Ascending aorta (tissue), 2 donors: ENCODE measurements at regions not wholly inside any gene's neighbourhood (a gene's known extent, or its start where the extent isn't known, plus 50 kb on each side); places are given as distances from the start of the nearest gene placed in this dataset.

ENCODE experiments used
- DNase-seq, 2 donors: peaks; one replicate each; pipeline ENCODE4 v3.0.0-alpha.2; 2019; ENCODE audit warnings: low spot score in 2 of 2
- H3K27ac ChIP-seq, 2 donors: fragments of 200-600 bp; sonication (generic); one replicate each; pipeline ENCODE4 v1.5.1; 2016 to 2017; ENCODE audit warnings: mild to moderate bottlenecking in 1 of 2
- H3K27me3 ChIP-seq: fragments of 200-600 bp; sonication (generic); one replicate; pipeline ENCODE4 v1.5.1; 2017
- H3K36me3 ChIP-seq, 2 donors: fragments of 200-600 bp; sonication (generic); one replicate each; pipeline ENCODE4 v1.5.1; 2016
- H3K4me1 ChIP-seq, 2 donors: fragments of 200-600 bp; sonication (generic); one replicate each; pipeline ENCODE4 v1.5.1; 2016 to 2017; ENCODE audit warnings: mild to moderate bottlenecking in 1 of 2
- H3K4me3 ChIP-seq, 2 donors: fragments of 200-600 bp; sonication (generic); one replicate each; pipeline ENCODE4 v1.5.1; 2016 to 2017; ENCODE audit warnings: mild to moderate bottlenecking in 1 of 2
- H3K9me3 ChIP-seq, 2 donors: fragments of 200-600 bp; sonication (generic); one replicate each; pipeline ENCODE4 v1.5.1; 2016
- intact Hi-C: fragments of 100-400 bp; cut with DNase I; formaldehyde crosslinking; loops from one replicate; pipeline ENCODE4 v1.15.1; 2023
- TF ChIP-seq, protein P1 (sequence below), 3 experiments: fragments of 200-600 bp in 2 of 3; fragments of 450-650 bp in 1 of 3; sonication (generic) in 2 of 3; IDR thresholded peaks; one replicate each; pipeline ENCODE4 v1.5.1; 2016 to 2019; ENCODE audit warnings: antibody characterized with exemption in 3 of 3, mild to moderate bottlenecking in 1 of 3, moderate library complexity in 1 of 3

DNA sequence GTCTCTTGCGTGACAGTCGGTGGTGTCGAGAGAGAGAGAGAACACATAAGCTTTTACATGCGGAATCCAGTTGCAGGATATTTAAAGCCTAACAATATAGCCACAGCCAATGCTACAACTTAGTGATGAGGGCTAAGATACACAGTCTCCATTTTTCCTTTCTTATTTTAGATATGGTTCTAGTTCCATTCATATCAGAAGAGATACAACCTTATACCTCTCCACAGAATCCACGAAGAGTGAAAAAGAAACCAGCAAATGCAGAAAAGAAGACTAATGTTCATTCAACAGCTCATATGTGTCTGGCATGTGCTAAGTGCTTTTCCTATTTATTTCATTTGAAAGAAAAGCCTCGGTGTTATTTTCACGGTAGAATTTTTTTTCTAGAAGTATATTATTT lies 249.0 kb upstream of the SLITRK1 start:
- Histone ChIP-seq H3K27ac (no peak overlapping the region), H3K4me1 (no peaks in the 10 kb centered on the region), H3K36me3 (no peaks in the 10 kb centered on the region), H3K27me3 (no peaks in the 10 kb centered on the region), H3K9me3 (no peaks in the 10 kb centered on the region), H3K4me3 (no peak overlapping the region)
- no peak for DNase-seq
- TF ChIP-seq, protein P1, sequence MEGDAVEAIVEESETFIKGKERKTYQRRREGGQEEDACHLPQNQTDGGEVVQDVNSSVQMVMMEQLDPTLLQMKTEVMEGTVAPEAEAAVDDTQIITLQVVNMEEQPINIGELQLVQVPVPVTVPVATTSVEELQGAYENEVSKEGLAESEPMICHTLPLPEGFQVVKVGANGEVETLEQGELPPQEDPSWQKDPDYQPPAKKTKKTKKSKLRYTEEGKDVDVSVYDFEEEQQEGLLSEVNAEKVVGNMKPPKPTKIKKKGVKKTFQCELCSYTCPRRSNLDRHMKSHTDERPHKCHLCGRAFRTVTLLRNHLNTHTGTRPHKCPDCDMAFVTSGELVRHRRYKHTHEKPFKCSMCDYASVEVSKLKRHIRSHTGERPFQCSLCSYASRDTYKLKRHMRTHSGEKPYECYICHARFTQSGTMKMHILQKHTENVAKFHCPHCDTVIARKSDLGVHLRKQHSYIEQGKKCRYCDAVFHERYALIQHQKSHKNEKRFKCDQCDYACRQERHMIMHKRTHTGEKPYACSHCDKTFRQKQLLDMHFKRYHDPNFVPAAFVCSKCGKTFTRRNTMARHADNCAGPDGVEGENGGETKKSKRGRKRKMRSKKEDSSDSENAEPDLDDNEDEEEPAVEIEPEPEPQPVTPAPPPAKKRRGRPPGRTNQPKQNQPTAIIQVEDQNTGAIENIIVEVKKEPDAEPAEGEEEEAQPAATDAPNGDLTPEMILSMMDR (IDR thresholded peaks at IDR 0.05) = no peak
- intact Hi-C loops = no loop called here

DNA sequence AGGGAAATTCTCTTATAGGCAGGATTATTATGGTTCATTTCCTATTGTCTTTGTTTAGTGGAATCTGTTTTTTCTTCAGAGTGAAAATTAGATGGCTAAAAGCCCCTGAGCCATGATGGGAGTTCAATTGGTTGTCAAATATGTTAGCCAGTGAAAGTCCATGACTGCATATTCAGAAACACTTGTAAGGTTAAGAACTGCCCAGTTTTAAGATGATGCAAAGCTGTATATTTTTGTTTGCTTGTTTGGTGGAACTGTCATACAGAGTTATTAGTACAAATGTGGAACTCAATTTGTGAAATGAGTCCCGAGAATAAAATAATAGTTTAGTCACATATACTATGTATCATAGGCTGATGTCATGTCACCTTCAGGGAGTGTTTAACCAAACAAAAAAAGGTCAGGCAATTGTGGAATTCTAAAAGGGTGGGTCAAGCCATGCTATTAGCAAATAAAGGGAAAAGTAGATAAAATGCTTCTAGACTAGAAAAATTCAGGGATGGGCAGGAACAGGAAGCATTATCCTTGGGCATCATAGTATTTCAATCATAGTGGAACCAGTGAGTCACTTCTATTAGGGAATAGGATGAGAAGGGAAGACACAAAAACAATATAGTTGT lies 248.3 kb upstream of the SLITRK1 start:
- TF ChIP-seq, protein P1 (IDR thresholded peaks at IDR 0.05) = no peak
- Histone ChIP-seq H3K27ac (no peak overlapping the region), H3K36me3 (no peaks in the 10 kb centered on the region), H3K4me3 (no peak overlapping the region), H3K4me1 (no peaks in the 10 kb centered on the region), H3K27me3 (no peaks in the 10 kb centered on the region), H3K9me3 (no peaks in the 10 kb centered on the region)
- DNase-seq = no peak
- intact Hi-C loops = no loop called here

DNA sequence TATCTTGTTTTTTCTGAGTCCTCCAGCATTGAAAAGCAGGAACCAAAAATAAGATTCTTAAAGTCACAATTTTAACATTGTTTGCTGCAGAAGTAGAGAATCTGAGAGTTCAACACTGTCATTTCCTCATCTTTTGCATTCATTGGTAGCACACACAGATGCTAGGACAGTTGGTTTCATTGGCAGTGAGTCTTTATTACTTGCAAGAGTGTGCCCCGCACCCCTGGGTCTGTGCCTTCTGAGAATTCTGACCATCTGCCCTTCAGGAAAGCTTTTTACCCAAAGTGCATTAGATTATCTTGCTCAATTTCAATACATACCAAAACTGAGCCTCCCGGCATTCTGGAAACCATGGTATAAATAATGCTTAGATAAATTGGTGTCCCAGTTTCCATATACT lies 247.7 kb upstream of the SLITRK1 start:
- Histone ChIP-seq H3K27ac (no peak overlapping the region), H3K4me1 (no peaks in the 10 kb centered on the region), H3K4me3 (no peak overlapping the region), H3K9me3 (no peaks in the 10 kb centered on the region), H3K27me3 (no peaks in the 10 kb centered on the region), H3K36me3 (no peaks in the 10 kb centered on the region)
- DNase-seq = no peak
- intact Hi-C loops = no loop called here
- TF ChIP-seq, protein P1 (IDR thresholded peaks at IDR 0.05) = no peak

DNA sequence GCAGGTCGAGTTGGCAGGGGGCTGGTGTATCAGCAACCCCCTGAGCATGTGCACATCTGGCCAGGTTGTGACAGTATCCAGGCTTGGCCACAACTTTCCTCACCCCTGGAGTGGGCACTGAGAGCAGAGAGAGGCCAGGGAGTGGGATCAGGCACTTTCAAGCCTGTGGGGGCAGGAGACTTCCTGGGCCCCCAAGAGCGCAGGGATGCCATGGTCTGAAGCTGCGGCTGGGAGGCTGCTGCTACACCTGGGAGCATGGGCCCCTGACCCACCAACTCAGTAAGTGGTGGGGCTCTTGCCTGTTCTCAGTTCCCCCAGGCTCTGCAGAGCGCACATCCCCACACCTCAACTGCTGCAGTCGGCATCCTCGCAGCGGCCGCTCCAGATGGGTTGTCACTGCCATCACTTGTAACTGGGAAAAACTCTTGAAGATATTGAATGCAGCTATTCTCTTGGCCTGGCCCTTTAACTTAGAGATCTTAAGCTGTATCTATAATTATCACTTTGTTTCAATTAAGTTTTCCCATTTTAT lies 245.4 kb upstream of the SLITRK1 start:
- H3K27ac ChIP-seq = no peak overlapping the region
- no peak overlapping the region for H3K4me3 ChIP-seq
- no peaks in the 10 kb centered on the region for H3K36me3 ChIP-seq
- intact Hi-C loops = no loop called here
- DNase-seq = no peak
- TF ChIP-seq, protein P1 (IDR thresholded peaks at IDR 0.05) = no peak
- no peaks in the 10 kb centered on the region for H3K4me1 ChIP-seq
- H3K27me3 ChIP-seq = no peaks in the 10 kb centered on the region
- no peaks in the 10 kb centered on the region for H3K9me3 ChIP-seq

DNA sequence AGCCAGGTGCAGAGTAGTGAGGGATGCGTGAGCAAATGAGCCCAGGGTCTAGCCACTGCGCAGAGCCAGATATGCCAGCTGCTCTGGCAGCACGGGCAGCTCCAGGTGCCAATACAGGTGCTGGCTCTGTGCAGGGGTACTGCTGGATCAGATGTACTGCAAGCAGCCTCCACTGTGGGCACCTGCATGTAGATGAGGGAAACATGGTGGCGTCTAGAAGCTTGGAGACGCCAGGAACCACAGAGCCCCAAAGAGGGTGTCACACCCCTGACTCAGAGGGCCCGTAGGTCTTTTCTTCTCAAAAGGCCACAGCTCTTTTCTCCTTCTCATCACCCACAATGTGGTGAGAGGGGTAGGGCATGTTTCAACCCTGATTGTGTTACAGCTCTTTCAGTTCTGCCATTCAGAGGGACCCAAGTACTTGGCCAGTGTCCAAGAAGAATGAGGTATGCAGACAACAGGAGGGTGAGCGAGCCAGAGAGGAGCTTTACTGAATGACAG lies 244.4 kb upstream of the SLITRK1 start:
- DNase-seq = no peak
- no peak overlapping the region for H3K4me3 ChIP-seq
- TF ChIP-seq, protein P1 (IDR thresholded peaks at IDR 0.05) = no peak
- intact Hi-C loops = no loop called here
- no peaks in the 10 kb centered on the region for H3K36me3 ChIP-seq
- H3K27me3 ChIP-seq = no peaks in the 10 kb centered on the region
- no peak overlapping the region for H3K27ac ChIP-seq
- H3K9me3 ChIP-seq = no peaks in the 10 kb centered on the region
- H3K4me1 ChIP-seq = no peaks in the 10 kb centered on the region
